Activated T-helper 2 cell treated with anti-CD3 and anti-CD28 coated beads, Interferon-gamma antibody, Interleukin-2, Interleukin-4, amounts not matched to agents 10 μg/mL and 5 μg/mL and 100 μg/mL, durations not matched to agents 14 hours and 24 hours and 36 hours (primary cell): ENCODE measurements at regions not wholly inside any gene's neighbourhood (a gene's known extent, or its start where the extent isn't known, plus 50 kb on each side); places are given as distances from the start of the nearest gene placed in this dataset.

ENCODE experiments used
- DNase-seq: peaks from one replicate; pipeline ENCODE4 v3.0.0; 2021; ENCODE audit warnings: low spot score
- H3K27ac Mint-ChIP-seq: one replicate; pipeline ENCODE4 v1.8.0; 2021; ENCODE audit warnings: mixed read lengths
- H3K27me3 Mint-ChIP-seq: one replicate; pipeline ENCODE4 v1.8.0; 2021; ENCODE audit warnings: low read depth, mixed read lengths
- H3K36me3 Mint-ChIP-seq: one replicate; pipeline ENCODE4 v1.8.0; 2021; ENCODE audit warnings: low read depth, mixed read lengths
- H3K4me1 Mint-ChIP-seq: one replicate; pipeline ENCODE4 v1.8.0; 2021; ENCODE audit warnings: low read depth, mixed read lengths
- H3K4me3 Mint-ChIP-seq: one replicate; pipeline ENCODE4 v1.8.0; 2021; ENCODE audit warnings: low read depth, mild to moderate bottlenecking, moderate library complexity, mixed read lengths
- H3K9me3 Mint-ChIP-seq: one replicate; pipeline ENCODE4 v1.8.0; 2021; ENCODE audit warnings: mixed read lengths
- intact Hi-C: fragments of 100-400 bp; cut with micrococcal nuclease; formaldehyde crosslinking; loops from one replicate; pipeline ENCODE4 v1.15.1; 2023

DNA sequence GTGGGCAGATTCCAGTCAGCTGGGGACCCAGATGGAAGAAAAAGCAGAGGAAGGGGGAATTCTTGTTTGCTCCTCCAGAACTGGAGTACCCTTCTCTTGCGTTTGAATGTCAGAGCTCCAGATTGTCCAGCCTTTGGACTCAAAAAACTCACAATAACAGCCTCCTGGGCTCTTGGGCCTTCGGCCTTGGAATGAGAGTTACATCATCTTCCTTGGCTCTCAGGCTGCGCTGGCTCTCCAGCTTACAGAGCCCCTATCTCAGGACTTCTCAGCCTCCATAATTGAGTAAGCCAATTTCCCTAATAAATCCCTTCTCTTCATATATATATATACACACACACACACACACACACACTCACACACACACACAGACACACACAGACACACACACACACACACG, 1215.7 kb upstream of the SLC10A2 start:
- H3K9me3 Mint-ChIP-seq = peaks cover 7% of the 10 kb centered on the region
- H3K27ac Mint-ChIP-seq = no peak overlapping the region
- H3K36me3 Mint-ChIP-seq = no peaks in the 10 kb centered on the region
- H3K27me3 Mint-ChIP-seq = no peaks in the 10 kb centered on the region
- no peak for DNase-seq
- no peaks in the 10 kb centered on the region for H3K4me1 Mint-ChIP-seq
- intact Hi-C loops = no loop called here
- no peak overlapping the region for H3K4me3 Mint-ChIP-seq

DNA sequence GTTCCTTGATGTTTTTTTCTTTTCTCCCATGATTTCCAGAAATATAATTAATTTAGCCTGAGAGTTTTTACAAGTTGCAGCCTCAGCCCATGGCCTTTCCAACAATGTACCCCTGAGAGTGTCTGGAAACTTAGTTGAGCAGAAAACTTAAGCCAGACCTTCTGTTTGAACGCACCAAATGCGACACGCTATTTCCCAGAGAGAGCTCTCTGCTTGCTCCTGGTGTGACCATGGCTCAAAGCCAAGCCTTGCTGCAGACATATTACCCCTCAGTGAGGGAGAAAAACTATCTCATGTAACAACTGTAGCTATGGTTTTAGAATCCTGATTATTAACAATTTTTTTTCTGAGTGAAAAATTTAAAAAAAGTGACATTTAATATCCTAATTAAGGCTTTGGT, 1204.5 kb upstream of the SLC10A2 start:
- H3K4me1 Mint-ChIP-seq = no peaks in the 10 kb centered on the region
- intact Hi-C loops = no loop called here
- H3K27me3 Mint-ChIP-seq = no peaks in the 10 kb centered on the region
- H3K36me3 Mint-ChIP-seq = no peaks in the 10 kb centered on the region
- peaks cover 15% of the 10 kb centered on the region for H3K9me3 Mint-ChIP-seq
- H3K4me3 Mint-ChIP-seq = no peak overlapping the region
- H3K27ac Mint-ChIP-seq = no peak overlapping the region
- DNase-seq = no peak

- intact Hi-C loops = no loop called here
- peaks cover 10% of the 10 kb centered on the region for H3K9me3 Mint-ChIP-seq
- H3K27ac Mint-ChIP-seq = no peak overlapping the region
- no peak for DNase-seq
- no peaks in the 10 kb centered on the region for H3K4me1 Mint-ChIP-seq
- no peak overlapping the region for H3K4me3 Mint-ChIP-seq
- H3K27me3 Mint-ChIP-seq = no peaks in the 10 kb centered on the region
- no peaks in the 10 kb centered on the region for H3K36me3 Mint-ChIP-seq
Observed at GRCh38 chr13:104267206-104267811, 1201.1 kb upstream of the SLC10A2 start.

- intact Hi-C loops = no loop called here
- H3K9me3 Mint-ChIP-seq = peaks cover 9% of the 10 kb centered on the region
- no peaks in the 10 kb centered on the region for H3K4me1 Mint-ChIP-seq
Observed at GRCh38 chr13:104256701-104257100, 1190.5 kb upstream of the SLC10A2 start.

GRCh38 chr13:104253063-104253680, 1187.0 kb upstream of the SLC10A2 start:
- intact Hi-C loops = no loop called here
- Mint-ChIP-seq H3K27me3 (no peaks in the 10 kb centered on the region), H3K4me3 (no peak overlapping the region), H3K27ac (no peak overlapping the region), H3K9me3 (peaks cover 5% of the 10 kb centered on the region), H3K36me3 (no peaks in the 10 kb centered on the region), H3K4me1 (no peaks in the 10 kb centered on the region)
- DNase-seq = no peak

More at GRCh38 chr13:104256701-104257100, 1190.5 kb upstream of the SLC10A2 start:
- no peaks in the 10 kb centered on the region for H3K27me3 Mint-ChIP-seq
- no peak for DNase-seq
- H3K36me3 Mint-ChIP-seq = no peaks in the 10 kb centered on the region
- H3K27ac Mint-ChIP-seq = no peak overlapping the region
- H3K4me3 Mint-ChIP-seq = no peak overlapping the region

GRCh38 chr13:104251931-104252330, 1185.7 kb upstream of the SLC10A2 start:
- Mint-ChIP-seq H3K27me3 (no peaks in the 10 kb centered on the region), H3K9me3 (peaks cover 5% of the 10 kb centered on the region), H3K4me1 (no peaks in the 10 kb centered on the region), H3K4me3 (no peak overlapping the region), H3K36me3 (no peaks in the 10 kb centered on the region), H3K27ac (no peak overlapping the region)
- no peak for DNase-seq
- intact Hi-C loops = no loop called here

DNA sequence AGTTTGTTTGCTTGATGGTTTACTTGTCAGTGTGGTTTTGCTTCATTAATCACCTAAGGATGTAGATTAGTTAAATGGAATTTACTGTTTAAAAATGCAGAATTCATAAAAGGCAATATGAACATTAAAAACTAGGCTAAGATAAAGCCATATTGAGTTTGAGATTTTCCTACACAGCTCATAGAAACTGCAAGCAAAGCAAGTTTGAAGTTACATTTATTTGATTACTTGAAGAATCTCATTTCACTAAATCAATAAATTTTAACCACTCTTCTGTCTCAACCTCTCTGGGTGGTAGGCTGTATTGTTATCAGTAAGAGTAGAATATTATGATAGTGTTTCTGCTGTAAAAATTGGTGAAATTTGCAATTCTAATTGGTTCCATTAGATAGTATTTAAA, 1180.7 kb upstream of the SLC10A2 start:
- no peaks in the 10 kb centered on the region for H3K4me1 Mint-ChIP-seq

GRCh38 chr13:104206450-104207044, 1140.3 kb upstream of the SLC10A2 start:
- intact Hi-C loops = no loop called here
- DNase-seq = no peak
- no peaks in the 10 kb centered on the region for H3K27me3 Mint-ChIP-seq
- peaks cover 19% of the 10 kb centered on the region for H3K9me3 Mint-ChIP-seq
- H3K4me3 Mint-ChIP-seq = no peak overlapping the region
- H3K4me1 Mint-ChIP-seq = no peaks in the 10 kb centered on the region
- H3K36me3 Mint-ChIP-seq = no peaks in the 10 kb centered on the region
- no peak overlapping the region for H3K27ac Mint-ChIP-seq

More for the DNA sequence above, 1180.7 kb upstream of the SLC10A2 start:
- Mint-ChIP-seq H3K27me3 (no peaks in the 10 kb centered on the region), H3K4me3 (no peak overlapping the region), H3K9me3 (no peaks in the 10 kb centered on the region), H3K36me3 (no peaks in the 10 kb centered on the region), H3K27ac (no peak overlapping the region)
- intact Hi-C loops = no loop called here
- no peak for DNase-seq

DNA sequence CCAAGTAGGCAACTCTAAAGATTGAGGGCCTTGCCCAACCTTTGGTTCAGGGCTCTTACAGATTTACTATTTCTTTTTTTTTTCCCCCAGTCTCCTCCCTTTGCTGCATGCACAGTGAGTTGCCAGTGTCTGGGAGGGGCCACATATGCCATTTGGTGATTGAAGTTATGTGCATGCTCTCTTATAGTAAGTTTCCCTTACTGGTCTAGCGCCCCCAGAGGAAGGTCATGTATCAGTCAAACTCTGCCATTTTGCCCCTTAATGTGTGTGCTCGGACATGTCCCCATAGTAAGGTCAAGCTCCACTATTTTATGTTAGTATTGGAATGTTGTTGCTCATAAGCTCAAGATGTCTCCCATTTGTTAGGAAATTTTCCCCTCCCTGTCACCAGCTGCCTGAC, 1138.0 kb upstream of the SLC10A2 start:
- Mint-ChIP-seq H3K27ac (no peak overlapping the region), H3K4me1 (no peaks in the 10 kb centered on the region), H3K27me3 (no peaks in the 10 kb centered on the region)

DNA sequence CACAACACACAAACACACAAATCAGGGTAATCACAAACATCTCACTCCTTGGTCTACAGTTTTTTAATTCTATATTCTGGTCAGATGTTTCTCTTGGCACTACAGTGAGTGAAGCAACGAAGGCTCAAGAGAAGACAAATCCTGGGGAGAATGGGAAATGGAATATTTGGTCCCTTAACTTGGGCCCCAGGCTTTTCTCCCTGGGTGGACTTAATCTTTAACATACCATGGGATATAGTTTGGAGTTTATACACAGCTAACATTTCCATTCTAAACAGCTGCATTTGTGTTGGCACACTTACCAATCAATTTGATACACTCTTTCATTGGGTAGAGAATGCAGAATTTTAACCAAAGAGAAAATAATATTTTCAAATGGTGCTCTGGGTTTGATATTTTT, 1132.6 kb upstream of the SLC10A2 start:
- no peaks in the 10 kb centered on the region for H3K27me3 Mint-ChIP-seq
- H3K36me3 Mint-ChIP-seq = no peaks in the 10 kb centered on the region
- H3K4me1 Mint-ChIP-seq = no peaks in the 10 kb centered on the region
- intact Hi-C loops = no loop called here
- H3K27ac Mint-ChIP-seq = no peak overlapping the region
- no peak for DNase-seq
- H3K9me3 Mint-ChIP-seq = peaks cover 5% of the 10 kb centered on the region
- no peak overlapping the region for H3K4me3 Mint-ChIP-seq

More for the DNA sequence above, 1138.0 kb upstream of the SLC10A2 start:
- intact Hi-C loops = no loop called here
- H3K4me3 Mint-ChIP-seq = no peak overlapping the region
- H3K36me3 Mint-ChIP-seq = no peaks in the 10 kb centered on the region
- no peak for DNase-seq
- H3K9me3 Mint-ChIP-seq = peaks cover 19% of the 10 kb centered on the region

DNA sequence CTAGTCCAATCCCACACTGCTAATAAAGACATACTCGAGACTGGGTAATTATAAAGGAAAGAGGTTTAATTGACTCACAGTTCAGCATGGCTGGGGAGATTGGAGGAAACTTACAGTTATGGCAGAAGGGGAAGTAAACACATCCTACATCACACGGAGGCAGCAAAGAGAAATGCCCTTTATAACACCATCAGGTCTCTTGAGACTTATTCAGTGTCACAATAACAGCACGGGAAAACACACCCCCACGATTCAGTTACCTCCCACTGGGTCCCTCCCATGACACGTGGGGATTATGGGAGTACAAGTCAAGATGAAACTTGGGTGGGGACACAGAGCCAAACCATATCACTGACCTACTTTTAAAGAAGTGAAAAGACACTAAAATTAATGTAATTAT, 1130.4 kb upstream of the SLC10A2 start:
- intact Hi-C loops = no loop called here
- DNase-seq = no peak

GRCh38 chr13:104181526-104182231, 1115.5 kb upstream of the SLC10A2 start:
- no peak overlapping the region for H3K27ac Mint-ChIP-seq

More for the DNA sequence above, 1130.4 kb upstream of the SLC10A2 start:
- Mint-ChIP-seq H3K4me3 (no peak overlapping the region), H3K36me3 (no peaks in the 10 kb centered on the region), H3K27me3 (no peaks in the 10 kb centered on the region), H3K27ac (no peak overlapping the region), H3K9me3 (peaks cover 10% of the 10 kb centered on the region), H3K4me1 (no peaks in the 10 kb centered on the region)

GRCh38 chr13:104170980-104171555, 1104.9 kb upstream of the SLC10A2 start:
- intact Hi-C loops = no loop called here
- no peak overlapping the region for H3K4me3 Mint-ChIP-seq
- H3K4me1 Mint-ChIP-seq = no peaks in the 10 kb centered on the region
- no peaks in the 10 kb centered on the region for H3K27me3 Mint-ChIP-seq
- H3K9me3 Mint-ChIP-seq = no peaks in the 10 kb centered on the region
- no peak overlapping the region for H3K27ac Mint-ChIP-seq
- DNase-seq = no peak
- H3K36me3 Mint-ChIP-seq = no peaks in the 10 kb centered on the region

More at GRCh38 chr13:104181526-104182231, 1115.5 kb upstream of the SLC10A2 start:
- no peak overlapping the region for H3K4me3 Mint-ChIP-seq
- no peaks in the 10 kb centered on the region for H3K36me3 Mint-ChIP-seq
- no peaks in the 10 kb centered on the region for H3K4me1 Mint-ChIP-seq
- DNase-seq = no peak
- H3K9me3 Mint-ChIP-seq = peaks cover 21% of the 10 kb centered on the region
- H3K27me3 Mint-ChIP-seq = no peaks in the 10 kb centered on the region
- intact Hi-C loops = no loop called here
